GM12864 (cell line): ENCODE measurements at regions not wholly inside any gene's neighbourhood (a gene's known extent, or its start where the extent isn't known, plus 50 kb on each side); places are given as distances from the start of the nearest gene placed in this dataset.

ENCODE experiments used
- DNase-seq: peaks from one replicate; pipeline ENCODE4 v3.0.0-alpha.2; 2011; ENCODE audit warnings: low read depth
- H3K4me3 ChIP-seq: 2 replicates; pipeline ENCODE4 v1.5.1; 2011; ENCODE audit warnings: mild to moderate bottlenecking, low read depth, low read length, control low read depth
- CTCF ChIP-seq: IDR thresholded peaks from 2 replicates; pipeline ENCODE4 v1.5.1; 2011; ENCODE audit warnings: low read depth, mild to moderate bottlenecking, moderate library complexity, low read length, control low read depth, inconsistent platforms; ENCODE audit errors: missing control alignments

GRCh38 chr14:55897031-55897430 is 221.2 kb upstream of the PELI2 start:
- DNase-seq: no peak
- H3K4me3 ChIP-seq: no peak overlapping the region
- TF ChIP-seq CTCF: no peak

- H3K4me3 ChIP-seq: no peak overlapping the region
- no peak for DNase-seq
- TF ChIP-seq CTCF: no peak
Observed at GRCh38 chr14:55898938-55899337, 219.3 kb upstream of the PELI2 start.

GRCh38 chr14:55899531-55899930 is 218.7 kb upstream of the PELI2 start:
- H3K4me3 ChIP-seq: no peak overlapping the region
- no peak for DNase-seq
- TF ChIP-seq CTCF: no peak

- no peak overlapping the region for H3K4me3 ChIP-seq
- no peak for TF ChIP-seq CTCF
- no peak for DNase-seq
Observed at GRCh38 chr14:55900749-55901148, 217.5 kb upstream of the PELI2 start.

GRCh38 chr14:55901291-55901690 is 216.9 kb upstream of the PELI2 start:
- no peak overlapping the region for H3K4me3 ChIP-seq
- no peak for DNase-seq
- no peak for TF ChIP-seq CTCF

- H3K4me3 ChIP-seq: no peak overlapping the region
- no peak for DNase-seq
- no peak for TF ChIP-seq CTCF
Observed at GRCh38 chr14:55902241-55902640, 216.0 kb upstream of the PELI2 start.

GRCh38 chr14:55904086-55904485 is 214.1 kb upstream of the PELI2 start:
- H3K4me3 ChIP-seq: no peak overlapping the region
- no peak for DNase-seq
- TF ChIP-seq CTCF: no peak
